GM12874 (cell line): ENCODE measurements at regions not wholly inside any gene's neighbourhood (a gene's known extent, or its start where the extent isn't known, plus 50 kb on each side); places are given as distances from the start of the nearest gene placed in this dataset.

Experiments used
- TF ChIP-seq, protein P1 (sequence below): IDR thresholded peaks from 2 replicates; pipeline ENCODE4 v1.5.1; 2011; ENCODE audit warnings: low read depth, mild to moderate bottlenecking, control low read depth, low read length, moderate library complexity; ENCODE audit not compliant: insufficient read depth

DNA sequence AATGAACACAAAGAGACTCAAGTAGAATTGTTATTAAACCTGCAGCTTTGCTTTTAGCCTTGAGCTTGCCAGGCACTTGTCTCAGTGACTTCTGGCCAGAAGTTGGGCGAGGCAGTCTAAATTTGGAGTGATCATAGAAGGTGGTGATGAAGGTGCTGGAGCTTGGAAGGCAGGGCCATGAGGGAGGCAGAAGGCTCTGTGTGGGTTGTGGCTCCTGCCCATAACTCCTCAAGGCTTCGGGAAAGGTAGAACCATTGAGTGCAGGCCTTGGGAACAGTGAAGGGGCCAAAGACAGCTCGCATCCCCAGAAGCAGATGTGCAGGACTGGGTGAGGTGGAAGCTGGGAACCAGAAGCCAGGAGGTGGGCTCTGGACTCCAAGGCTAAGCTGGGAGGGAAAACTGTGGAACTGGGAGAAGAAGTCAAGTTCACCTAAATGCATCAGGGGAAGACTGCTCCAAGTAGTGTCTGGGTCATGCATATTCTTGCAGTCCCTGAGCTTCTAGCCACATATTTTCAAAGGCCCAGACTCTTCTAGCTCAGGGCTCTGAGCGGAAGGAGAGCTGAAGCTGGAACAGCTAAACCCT, 111.1 kb upstream of the HABP2 start:
- TF ChIP-seq, protein P1, sequence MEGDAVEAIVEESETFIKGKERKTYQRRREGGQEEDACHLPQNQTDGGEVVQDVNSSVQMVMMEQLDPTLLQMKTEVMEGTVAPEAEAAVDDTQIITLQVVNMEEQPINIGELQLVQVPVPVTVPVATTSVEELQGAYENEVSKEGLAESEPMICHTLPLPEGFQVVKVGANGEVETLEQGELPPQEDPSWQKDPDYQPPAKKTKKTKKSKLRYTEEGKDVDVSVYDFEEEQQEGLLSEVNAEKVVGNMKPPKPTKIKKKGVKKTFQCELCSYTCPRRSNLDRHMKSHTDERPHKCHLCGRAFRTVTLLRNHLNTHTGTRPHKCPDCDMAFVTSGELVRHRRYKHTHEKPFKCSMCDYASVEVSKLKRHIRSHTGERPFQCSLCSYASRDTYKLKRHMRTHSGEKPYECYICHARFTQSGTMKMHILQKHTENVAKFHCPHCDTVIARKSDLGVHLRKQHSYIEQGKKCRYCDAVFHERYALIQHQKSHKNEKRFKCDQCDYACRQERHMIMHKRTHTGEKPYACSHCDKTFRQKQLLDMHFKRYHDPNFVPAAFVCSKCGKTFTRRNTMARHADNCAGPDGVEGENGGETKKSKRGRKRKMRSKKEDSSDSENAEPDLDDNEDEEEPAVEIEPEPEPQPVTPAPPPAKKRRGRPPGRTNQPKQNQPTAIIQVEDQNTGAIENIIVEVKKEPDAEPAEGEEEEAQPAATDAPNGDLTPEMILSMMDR, result no peak

DNA sequence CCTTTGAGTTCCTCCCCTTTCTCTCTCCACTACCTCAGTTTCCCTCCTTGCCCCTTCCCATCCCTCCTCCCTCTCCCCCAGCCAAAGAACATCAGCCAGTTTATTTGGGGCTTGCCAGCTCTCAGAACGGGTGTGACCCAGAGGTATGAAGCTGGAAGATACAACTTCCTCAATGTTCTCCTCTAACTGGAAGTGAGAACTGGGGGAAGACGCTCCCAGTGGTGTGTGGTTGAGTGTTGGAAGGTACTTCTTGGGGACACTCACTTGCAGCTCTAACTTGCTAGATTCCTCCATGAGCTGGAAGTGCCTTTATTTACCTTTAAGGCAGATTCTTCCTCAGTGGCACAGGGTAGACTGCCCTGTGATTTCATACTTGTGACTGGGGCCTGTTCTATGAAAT, 110.5 kb upstream of the HABP2 start:
- TF ChIP-seq, protein P1, result no peak

DNA sequence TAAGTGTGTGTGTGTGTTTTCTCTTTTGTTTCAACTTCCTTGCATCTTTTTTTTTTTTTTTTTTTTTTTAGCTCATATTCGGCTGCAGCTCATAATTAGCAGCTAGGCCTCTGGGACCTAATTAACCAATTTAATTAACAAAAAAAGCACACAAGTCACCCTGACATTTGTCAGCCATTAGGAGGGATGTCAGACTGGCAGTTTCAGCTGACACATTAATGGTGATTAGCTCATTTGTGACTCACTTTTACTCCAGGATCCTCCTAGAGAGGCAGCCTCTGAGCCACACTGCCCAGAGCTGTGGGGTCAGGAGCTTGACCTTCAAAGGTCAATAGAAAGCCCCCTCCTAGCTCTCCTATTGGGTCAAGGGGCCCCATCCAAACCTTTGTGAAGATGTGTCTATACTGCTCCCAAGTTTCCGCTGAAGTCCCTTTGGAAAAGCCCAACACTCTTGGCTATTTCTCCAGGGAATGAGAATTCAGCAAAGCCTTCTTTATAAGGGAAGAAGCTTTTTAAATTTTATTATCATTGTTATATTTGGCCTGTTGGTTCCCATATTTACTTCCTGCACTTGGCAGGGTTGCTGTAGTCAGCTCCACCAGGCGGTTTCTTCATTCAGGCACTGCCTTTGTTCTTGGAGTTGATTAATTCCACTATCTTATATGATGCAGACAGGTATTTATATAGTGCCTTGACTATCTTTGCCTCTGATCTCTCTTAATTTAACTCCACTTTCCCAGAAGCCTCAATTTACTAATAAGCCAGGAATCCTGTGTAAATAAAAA, 109.5 kb upstream of the HABP2 start:
- TF ChIP-seq, protein P1, result no peak

DNA sequence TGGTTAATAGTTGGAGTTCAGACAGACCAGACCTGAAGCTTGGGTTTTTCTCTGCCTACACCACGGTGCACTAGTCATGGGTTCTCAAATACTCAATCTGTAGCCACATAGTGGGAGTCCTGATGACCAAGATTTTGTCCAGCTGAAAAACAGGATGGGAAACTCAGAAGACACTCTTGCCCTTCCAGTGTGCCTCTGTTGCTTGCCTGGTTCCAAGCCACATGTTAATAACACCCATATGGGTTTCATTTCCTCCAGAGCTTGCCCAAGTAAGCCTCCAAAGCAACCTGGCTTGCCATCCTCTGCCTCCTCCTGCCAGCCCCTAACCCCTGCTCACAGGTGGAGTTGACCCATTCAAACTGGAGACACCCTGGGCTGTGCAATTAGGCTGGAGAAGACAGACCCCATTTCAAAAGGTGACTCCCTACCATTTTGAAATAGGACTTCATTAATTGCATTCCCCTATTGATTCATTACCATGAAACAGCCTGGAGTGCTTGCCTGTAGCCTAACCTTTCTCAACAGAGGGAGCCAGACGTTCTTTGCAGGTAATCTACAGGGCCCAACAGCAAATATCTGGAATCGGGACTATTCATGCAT, 108.0 kb upstream of the HABP2 start:
- TF ChIP-seq, protein P1, result no peak

DNA sequence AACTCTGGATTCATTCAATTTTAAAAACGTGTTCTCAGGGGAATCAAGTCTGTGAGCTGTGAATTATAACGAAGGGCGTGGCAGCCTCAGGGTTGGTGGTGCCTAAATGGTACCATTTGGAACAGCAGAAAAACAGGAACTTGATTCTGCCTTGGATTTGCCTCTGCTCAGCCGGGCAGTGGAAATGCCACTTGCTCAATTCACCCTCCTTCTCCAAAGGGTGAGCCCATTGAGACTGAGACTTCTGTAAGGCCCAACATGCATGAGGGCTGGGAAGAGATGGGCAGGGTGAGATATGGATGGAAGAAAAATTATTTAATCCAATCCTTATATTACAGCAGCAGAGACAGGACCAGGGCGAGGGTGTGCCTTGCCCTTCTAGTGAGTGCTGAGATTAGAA, 107.1 kb upstream of the HABP2 start:
- TF ChIP-seq, protein P1, result no peak

DNA sequence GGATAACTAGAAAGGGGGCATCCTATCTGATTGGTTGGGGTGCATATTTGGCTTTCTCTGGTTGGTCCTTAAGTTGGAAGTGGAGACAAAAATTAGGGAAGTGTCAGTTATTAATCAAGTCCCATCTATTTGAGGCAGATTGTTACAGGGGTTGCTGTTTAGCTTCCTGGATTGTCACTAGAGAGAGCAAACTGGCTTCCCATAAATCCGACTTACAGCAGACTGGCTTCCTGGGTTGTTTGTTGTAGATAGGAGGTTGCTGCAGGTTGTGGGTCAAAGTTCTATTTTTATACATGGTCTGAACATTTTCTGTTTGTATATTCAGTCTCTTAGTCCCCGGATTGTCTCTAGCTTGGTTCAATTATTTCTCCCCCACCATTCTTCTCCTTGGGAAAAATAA, 106.1 kb upstream of the HABP2 start:
- TF ChIP-seq, protein P1, result no peak

DNA sequence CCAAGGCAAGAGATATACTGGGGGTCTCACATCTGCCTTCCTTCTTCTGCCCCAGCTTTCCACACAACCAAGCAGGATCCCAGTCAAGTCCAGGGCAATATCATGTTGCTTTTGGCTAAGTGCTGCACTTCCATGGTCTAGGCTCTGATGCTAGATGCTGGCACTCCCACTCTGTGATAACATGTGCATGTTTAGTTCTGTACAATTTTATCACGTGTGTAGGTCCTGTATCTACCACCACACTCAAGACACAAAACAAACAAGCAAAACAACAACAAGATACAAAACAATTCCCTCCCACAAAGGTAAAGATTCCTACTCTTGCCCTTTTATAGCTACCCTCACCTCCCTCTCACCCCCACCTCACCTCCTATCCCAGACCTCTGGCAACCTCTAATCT, 105.6 kb upstream of the HABP2 start:
- TF ChIP-seq, protein P1, result no peak
